ENCODE measurements at regions not wholly inside any gene's neighbourhood (a gene's known extent, or its start where the extent isn't known, plus 50 kb on each side); places are given as distances from the start of the nearest gene placed in this dataset.

DNA sequence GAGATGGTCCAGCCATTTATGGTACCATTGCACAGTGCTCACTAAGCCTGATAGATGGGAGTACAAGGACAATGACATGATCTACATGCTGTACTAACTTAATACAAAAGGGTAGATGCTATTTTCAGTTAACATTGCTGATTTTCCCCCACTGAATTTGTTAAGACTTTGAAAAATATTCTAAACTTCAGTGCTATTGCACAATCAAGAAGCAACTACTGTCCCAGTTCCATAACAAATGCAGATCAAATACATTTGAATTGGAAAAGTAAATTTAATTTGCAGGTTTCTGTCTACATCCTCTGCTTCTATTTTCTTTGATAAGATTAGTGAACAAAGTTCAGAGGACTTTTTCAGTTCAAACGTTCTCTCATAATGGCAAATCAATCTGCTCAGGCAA lies 366.8 kb upstream of the FGF13 start:
- H3K27ac Mint-ChIP-seq = no peak overlapping the region
- H3K4me1 Mint-ChIP-seq = peaks cover 4% of the 10 kb centered on the region

DNA sequence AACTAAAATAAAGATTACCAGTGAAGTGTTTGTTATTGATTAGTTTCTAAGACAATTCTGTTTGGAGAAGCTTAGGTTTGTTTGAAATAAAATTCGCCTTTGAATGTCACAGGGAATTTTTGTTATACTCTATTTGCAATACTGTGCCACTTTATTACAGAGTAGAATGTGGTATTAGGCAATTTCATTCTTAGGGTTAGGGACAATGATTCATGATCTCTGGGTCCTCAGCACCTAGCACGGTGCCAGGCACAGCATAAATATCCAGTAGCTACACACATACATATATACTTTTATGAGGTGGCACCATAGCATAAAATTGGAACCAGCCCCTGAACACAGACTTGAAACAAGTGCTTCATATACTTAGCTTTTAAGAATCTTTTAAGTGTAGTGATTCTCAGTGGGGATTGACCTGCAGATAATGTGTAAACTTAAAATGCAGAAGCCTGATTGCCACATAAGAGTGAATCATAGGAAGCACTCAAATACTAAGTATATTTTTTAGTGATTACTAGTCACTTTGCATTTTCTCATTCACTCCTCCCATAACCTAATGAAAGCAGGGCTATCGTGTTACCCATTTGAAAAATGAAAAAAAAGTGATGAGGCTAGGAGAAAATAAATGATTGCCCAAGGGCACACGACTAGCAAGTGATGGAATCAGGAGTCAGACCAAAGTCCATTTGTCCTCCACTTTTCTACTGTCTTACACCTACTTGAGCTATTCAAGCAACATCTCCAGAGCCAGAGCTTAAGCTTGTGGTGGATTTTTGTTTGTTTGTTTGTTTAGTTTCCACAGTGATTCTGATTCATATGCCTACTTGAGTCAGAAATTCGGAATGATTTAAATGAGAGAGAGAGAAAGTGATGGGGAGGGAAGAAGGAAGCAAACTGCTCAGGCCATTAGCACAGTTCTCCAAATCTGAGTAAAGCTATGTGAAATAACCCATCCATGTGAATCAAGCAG lies 366.0 kb upstream of the FGF13 start:
- no peaks in the 10 kb centered on the region for H3K9me3 ChIP-seq (ENCODE audit: low read depth)
- no peak overlapping the region for H3K4me3 ChIP-seq
- H3K36me3 Mint-ChIP-seq = no peaks in the 10 kb centered on the region
- H3K4me1 ChIP-seq = no peaks in the 10 kb centered on the region
- H2AFZ ChIP-seq (replicated peaks) = no peak overlapping the region
- H3F3A ChIP-seq (ENCODE audit: low read depth) = no peaks in the 10 kb centered on the region
- no peak overlapping the region for H3K4me2 ChIP-seq
- no peaks in the 10 kb centered on the region for H3K36me3 ChIP-seq
- no peak overlapping the region for H3K9ac ChIP-seq
- H3K79me2 ChIP-seq (ENCODE audit: low read depth) = no peaks in the 10 kb centered on the region
- no peaks in the 10 kb centered on the region for H3K9me3 Mint-ChIP-seq
- H3K27me3 ChIP-seq = no peaks in the 10 kb centered on the region
- H3K27ac ChIP-seq = no peak overlapping the region
- no peak for DNase-seq (ENCODE audit: low spot score)
- no peak overlapping the region for H3K4me3 Mint-ChIP-seq
- no peaks in the 10 kb centered on the region for H3K27me3 Mint-ChIP-seq (ENCODE audit: insufficient read depth, low read depth)
- H3K4me1 Mint-ChIP-seq = peaks cover 4% of the 10 kb centered on the region
- TF ChIP-seq, protein P1, sequence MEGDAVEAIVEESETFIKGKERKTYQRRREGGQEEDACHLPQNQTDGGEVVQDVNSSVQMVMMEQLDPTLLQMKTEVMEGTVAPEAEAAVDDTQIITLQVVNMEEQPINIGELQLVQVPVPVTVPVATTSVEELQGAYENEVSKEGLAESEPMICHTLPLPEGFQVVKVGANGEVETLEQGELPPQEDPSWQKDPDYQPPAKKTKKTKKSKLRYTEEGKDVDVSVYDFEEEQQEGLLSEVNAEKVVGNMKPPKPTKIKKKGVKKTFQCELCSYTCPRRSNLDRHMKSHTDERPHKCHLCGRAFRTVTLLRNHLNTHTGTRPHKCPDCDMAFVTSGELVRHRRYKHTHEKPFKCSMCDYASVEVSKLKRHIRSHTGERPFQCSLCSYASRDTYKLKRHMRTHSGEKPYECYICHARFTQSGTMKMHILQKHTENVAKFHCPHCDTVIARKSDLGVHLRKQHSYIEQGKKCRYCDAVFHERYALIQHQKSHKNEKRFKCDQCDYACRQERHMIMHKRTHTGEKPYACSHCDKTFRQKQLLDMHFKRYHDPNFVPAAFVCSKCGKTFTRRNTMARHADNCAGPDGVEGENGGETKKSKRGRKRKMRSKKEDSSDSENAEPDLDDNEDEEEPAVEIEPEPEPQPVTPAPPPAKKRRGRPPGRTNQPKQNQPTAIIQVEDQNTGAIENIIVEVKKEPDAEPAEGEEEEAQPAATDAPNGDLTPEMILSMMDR (IDR thresholded peaks at IDR 0.05) = no peak
- TF ChIP-seq EZH2 (IDR thresholded peaks at IDR 0.05) (no peak), EZH2phosphoT487 (IDR thresholded peaks at IDR 0.05) (no peak)
- no peaks in the 10 kb centered on the region for H4K20me1 ChIP-seq (ENCODE audit: low read depth)
- H3K27ac Mint-ChIP-seq = no peak overlapping the region

More for the DNA sequence above, 366.8 kb upstream of the FGF13 start:
- Histone ChIP-seq H4K20me1 (ENCODE audit: low read depth) (no peaks in the 10 kb centered on the region), H3K4me1 (no peaks in the 10 kb centered on the region), H3K79me2 (ENCODE audit: low read depth) (no peaks in the 10 kb centered on the region), H3K4me2 (no peak overlapping the region), H2AFZ (replicated peaks) (no peak overlapping the region), H3K9me3 (ENCODE audit: low read depth) (no peaks in the 10 kb centered on the region), H3K27ac (no peak overlapping the region), H3K9ac (no peak overlapping the region), H3F3A (ENCODE audit: low read depth) (no peaks in the 10 kb centered on the region), H3K36me3 (no peaks in the 10 kb centered on the region), H3K4me3 (no peak overlapping the region), H3K27me3 (no peaks in the 10 kb centered on the region)
- TF ChIP-seq EZH2 (IDR thresholded peaks at IDR 0.05) (no peak), EZH2phosphoT487 (IDR thresholded peaks at IDR 0.05) (no peak)
- TF ChIP-seq, protein P1 (IDR thresholded peaks at IDR 0.05) = no peak
- H3K27me3 Mint-ChIP-seq (ENCODE audit: insufficient read depth, low read depth) = no peaks in the 10 kb centered on the region
- DNase-seq (ENCODE audit: low spot score) = no peak
- H3K36me3 Mint-ChIP-seq = no peaks in the 10 kb centered on the region
- no peaks in the 10 kb centered on the region for H3K9me3 Mint-ChIP-seq
- H3K4me3 Mint-ChIP-seq = no peak overlapping the region

DNA sequence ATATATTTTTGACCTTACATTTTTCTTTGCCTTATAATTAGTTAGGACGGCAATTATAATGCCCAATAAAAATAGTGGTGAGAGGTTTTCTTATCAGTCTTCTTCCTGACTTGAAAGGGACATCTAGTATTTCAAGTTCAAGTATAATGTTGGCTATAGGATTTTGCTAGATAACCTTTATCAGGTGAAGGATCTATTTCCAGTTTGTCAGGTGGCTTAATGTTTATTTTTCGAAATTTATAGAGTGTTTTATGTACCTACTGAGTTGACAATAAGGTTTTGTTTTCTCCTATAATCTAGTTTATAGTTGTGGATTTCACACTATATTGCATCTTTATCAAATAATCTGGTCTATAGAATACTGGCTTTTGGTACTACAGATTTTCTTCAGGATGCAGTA lies 351.8 kb upstream of the FGF13 start:
- H3K36me3 ChIP-seq = no peaks in the 10 kb centered on the region
- H3K27ac Mint-ChIP-seq = no peak overlapping the region
- no peaks in the 10 kb centered on the region for H4K20me1 ChIP-seq (ENCODE audit: low read depth)
- H3K36me3 Mint-ChIP-seq = peaks cover 2% of the 10 kb centered on the region
- peaks cover 15% of the 10 kb centered on the region for H3K4me1 Mint-ChIP-seq
- no peaks in the 10 kb centered on the region for H3K79me2 ChIP-seq (ENCODE audit: low read depth)
- no peaks in the 10 kb centered on the region for H3F3A ChIP-seq (ENCODE audit: low read depth)
- H3K9me3 Mint-ChIP-seq = peaks cover 34% of the 10 kb centered on the region
- H3K4me1 ChIP-seq = no peaks in the 10 kb centered on the region
- no peak overlapping the region for H3K4me2 ChIP-seq
- H3K4me3 Mint-ChIP-seq = no peak overlapping the region
- H3K9me3 ChIP-seq (ENCODE audit: low read depth) = peaks cover 6% of the 10 kb centered on the region
- no peak overlapping the region for H2AFZ ChIP-seq (replicated peaks)
- no peaks in the 10 kb centered on the region for H3K27me3 Mint-ChIP-seq (ENCODE audit: insufficient read depth, low read depth)
- no peak overlapping the region for H3K4me3 ChIP-seq
- no peak overlapping the region for H3K27ac ChIP-seq
- H3K9ac ChIP-seq = no peak overlapping the region
- no peak for TF ChIP-seq EZH2 (IDR thresholded peaks at IDR 0.05)
- no peak for TF ChIP-seq EZH2phosphoT487 (IDR thresholded peaks at IDR 0.05)
- TF ChIP-seq, protein P1 (IDR thresholded peaks at IDR 0.05) = no peak
- no peak for DNase-seq (ENCODE audit: low spot score)
- H3K27me3 ChIP-seq = no peaks in the 10 kb centered on the region
